MCF 10A (cell line): ENCODE measurements at regions not wholly inside any gene's neighbourhood (a gene's known extent, or its start where the extent isn't known, plus 50 kb on each side); places are given as distances from the start of the nearest gene placed in this dataset.

Source experiments
- BruUV-seq: library from RNA; stranded (reverse); fragments of 400-500 nt; replicated peaks from 2 replicates; lab custom pipeline; 2021; lab: Mats Ljungman, UMichigan
- CTCF ChIA-PET: fragments of 300-600 bp; sonication (Branson Sonifier 250); formaldehyde crosslinking; extraction: SDS; loops from one replicate; lab custom pipeline; 2021; ENCODE audit warnings: antibody characterized with exemption, inconsistent platforms; lab: Yijun Ruan, JAX
- POLR2A ChIA-PET: fragments of 300-600, 350-650 bp; sonication (Branson Sonifier 250); formaldehyde crosslinking; extraction: SDS; loops from one replicate; lab custom pipeline; 2020; ENCODE audit warnings: antibody characterized with exemption, inconsistent platforms; lab: Yijun Ruan, JAX
- DNase-seq: peaks from one replicate; pipeline ENCODE4 v3.0.0-alpha.2; 2018; ENCODE audit not compliant: unreplicated experiment
- H3K27ac Mint-ChIP-seq: one replicate; pipeline ENCODE4 v1.8.0; 2022; ENCODE audit warnings: mild to moderate bottlenecking, low read depth, mixed read lengths; ENCODE audit not compliant: unreplicated experiment
- H3K27me3 Mint-ChIP-seq: one replicate; pipeline ENCODE4 v1.8.0; 2022; ENCODE audit warnings: mixed read lengths; ENCODE audit not compliant: insufficient read depth, unreplicated experiment
- H3K36me3 Mint-ChIP-seq: one replicate; pipeline ENCODE4 v1.8.0; 2022; ENCODE audit warnings: mild to moderate bottlenecking, moderate library complexity, mixed read lengths; ENCODE audit not compliant: insufficient read depth, unreplicated experiment
- H3K4me1 Mint-ChIP-seq: one replicate; pipeline ENCODE4 v1.8.0; 2022; ENCODE audit warnings: mixed read lengths; ENCODE audit not compliant: insufficient read depth, unreplicated experiment
- H3K4me3 Mint-ChIP-seq: one replicate; pipeline ENCODE4 v1.8.0; 2022; ENCODE audit warnings: mild to moderate bottlenecking, moderate library complexity, mixed read lengths; ENCODE audit not compliant: unreplicated experiment
- H3K9me3 Mint-ChIP-seq: one replicate; pipeline ENCODE4 v1.8.0; 2022; ENCODE audit warnings: mixed read lengths; ENCODE audit not compliant: unreplicated experiment
- CTCF ChIP-seq: fragments of 200-600 bp; IDR thresholded peaks from one replicate; pipeline ENCODE4 v1.8.0; 2022; ENCODE audit warnings: antibody characterized with exemption, mild to moderate bottlenecking; ENCODE audit not compliant: unreplicated experiment
- intact Hi-C: fragments of 100-400 bp; cut with micrococcal nuclease; formaldehyde crosslinking; loops from 2 replicates; pipeline ENCODE4 v1.14.1; 2022

DNA sequence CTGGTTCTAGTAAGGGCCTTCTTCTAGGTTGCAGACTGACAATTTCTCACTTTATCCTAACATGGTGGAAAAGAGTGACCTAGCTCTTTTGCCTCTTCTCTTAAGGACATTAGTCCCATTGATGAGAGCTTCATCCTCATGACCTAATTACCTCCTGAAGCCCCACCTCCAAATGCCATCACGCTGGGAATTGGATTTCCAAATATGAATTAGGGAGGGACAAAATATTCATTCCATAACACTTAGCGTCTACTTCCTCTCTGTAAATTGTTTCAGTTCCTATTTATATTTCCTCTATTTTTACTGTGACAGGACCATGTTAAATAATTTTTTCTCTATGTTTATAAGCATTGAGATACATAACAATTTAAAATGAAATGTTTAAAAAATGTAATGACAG lies 408.8 kb downstream of the CDH10 start:
- CTCF ChIA-PET: interaction anchor here (0.7 kb wide), 1 partner anchor 248 kb away, joined by 3 read pairs; no protein-coding TSS in a partner anchor
- Mint-ChIP-seq H3K27me3 (no peaks in the 10 kb centered on the region), H3K9me3 (no peaks in the 10 kb centered on the region), H3K4me3 (no peak overlapping the region), H3K4me1 (peaks cover 6% of the 10 kb centered on the region), H3K27ac (no peak overlapping the region), H3K36me3 (no peaks in the 10 kb centered on the region)
- intact Hi-C loops: no loop called here
- no TSS peak for BruUV-seq
- POLR2A ChIA-PET: no interaction called here
- TF ChIP-seq CTCF: no peak
- DNase-seq: no peak

DNA sequence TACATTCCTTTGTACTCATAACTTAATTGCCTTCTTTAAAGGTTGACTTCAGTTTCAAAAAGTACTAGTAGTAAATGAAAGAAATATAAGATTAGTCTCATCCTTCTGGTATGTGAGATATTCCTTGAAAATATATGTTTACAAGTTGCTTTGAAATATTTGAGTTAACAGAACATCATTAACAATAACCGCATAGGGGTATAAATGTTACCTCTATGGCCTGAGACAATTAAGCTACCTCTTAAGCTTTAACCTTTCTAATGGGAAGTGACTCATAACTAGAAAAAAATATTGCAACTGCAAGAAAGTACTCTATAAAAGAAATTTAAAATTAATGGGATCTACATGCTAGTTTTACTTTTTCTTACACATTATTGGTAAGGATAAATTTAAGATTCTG lies 399.0 kb downstream of the CDH10 start:
- ChIA-PET POLR2A (no interaction called here), CTCF (no interaction called here)
- intact Hi-C loops: no loop called here
- Mint-ChIP-seq H3K36me3 (no peaks in the 10 kb centered on the region), H3K4me3 (no peak overlapping the region), H3K4me1 (no peaks in the 10 kb centered on the region), H3K27me3 (no peaks in the 10 kb centered on the region), H3K27ac (no peak overlapping the region), H3K9me3 (no peaks in the 10 kb centered on the region)
- no TSS peak for BruUV-seq
- DNase-seq: no peak
- no peak for TF ChIP-seq CTCF

- intact Hi-C loops: no loop called here
- TF ChIP-seq CTCF: no peak
- CTCF ChIA-PET: interaction anchor here (0.6 to 1.1 kb wide), 2 partner anchors 9 to 1392 kb away, joined by 3 to 4 read pairs; no protein-coding TSS in a partner anchor
- Mint-ChIP-seq H3K9me3 (no peaks in the 10 kb centered on the region), H3K4me1 (no peaks in the 10 kb centered on the region), H3K27ac (no peak overlapping the region), H3K27me3 (no peaks in the 10 kb centered on the region), H3K4me3 (no peak overlapping the region), H3K36me3 (no peaks in the 10 kb centered on the region)
- POLR2A ChIA-PET: interaction anchor here (0.6 kb wide), 1 partner anchor 339 kb away, joined by 3 read pairs; no protein-coding TSS in a partner anchor
- no TSS peak for BruUV-seq
- DNase-seq: no peak
These were observed 380.2 kb downstream of the CDH10 start for GRCh38 chr5:24264547-24264946.

DNA sequence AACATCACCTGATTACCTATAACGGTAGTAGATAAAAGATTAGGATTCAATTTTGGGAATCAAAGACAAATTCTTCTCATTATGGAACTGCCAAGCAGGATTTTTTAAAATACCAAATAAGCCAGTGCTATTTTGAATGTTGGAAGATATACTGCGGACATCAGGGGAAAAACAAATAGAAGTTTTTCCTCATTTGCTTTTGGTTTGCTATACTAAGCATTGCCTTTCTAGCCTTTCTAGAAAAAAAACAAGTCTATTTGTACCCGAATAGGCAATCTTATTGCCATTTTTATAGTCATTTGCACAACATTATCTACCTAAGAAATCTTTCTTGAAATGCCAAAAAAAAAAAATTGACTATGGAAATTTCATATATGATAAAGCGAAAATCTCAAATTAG lies 379.5 kb downstream of the CDH10 start:
- ChIA-PET CTCF (interaction anchor here (1.1 kb wide), 1 partner anchor 8 kb away, joined by 4 read pairs; no protein-coding TSS in a partner anchor), POLR2A (interaction anchor here (0.6 kb wide), 1 partner anchor 338 kb away, joined by 3 read pairs; no protein-coding TSS in a partner anchor)
- Mint-ChIP-seq H3K27me3 (no peaks in the 10 kb centered on the region), H3K9me3 (no peaks in the 10 kb centered on the region), H3K27ac (no peak overlapping the region), H3K4me3 (no peak overlapping the region), H3K4me1 (no peaks in the 10 kb centered on the region), H3K36me3 (no peaks in the 10 kb centered on the region)
- no peak for DNase-seq
- intact Hi-C loops: no loop called here
- BruUV-seq: no TSS peak
- no peak for TF ChIP-seq CTCF
